Ascending aorta (tissue), 2 donors: ENCODE measurements at regions not wholly inside any gene's neighbourhood (a gene's known extent, or its start where the extent isn't known, plus 50 kb on each side); places are given as distances from the start of the nearest gene placed in this dataset.
"Not testable (repeated sequence)": the region's sequence is repeated elsewhere in the genome, so short reads cannot be mapped to it uniquely, and the experiment has no call there.

Source experiments
- DNase-seq, 2 donors: peaks; one replicate each; pipeline ENCODE4 v3.0.0-alpha.2; 2019; ENCODE audit warnings: low spot score in 2 of 2
- H3K27ac ChIP-seq, 2 donors: fragments of 200-600 bp; sonication (generic); one replicate each; pipeline ENCODE4 v1.5.1; 2016 to 2017; ENCODE audit warnings: mild to moderate bottlenecking in 1 of 2
- H3K27me3 ChIP-seq: fragments of 200-600 bp; sonication (generic); one replicate; pipeline ENCODE4 v1.5.1; 2017
- H3K36me3 ChIP-seq, 2 donors: fragments of 200-600 bp; sonication (generic); one replicate each; pipeline ENCODE4 v1.5.1; 2016
- H3K4me1 ChIP-seq, 2 donors: fragments of 200-600 bp; sonication (generic); one replicate each; pipeline ENCODE4 v1.5.1; 2016 to 2017; ENCODE audit warnings: mild to moderate bottlenecking in 1 of 2
- H3K4me3 ChIP-seq, 2 donors: fragments of 200-600 bp; sonication (generic); one replicate each; pipeline ENCODE4 v1.5.1; 2016 to 2017; ENCODE audit warnings: mild to moderate bottlenecking in 1 of 2
- H3K9me3 ChIP-seq, 2 donors: fragments of 200-600 bp; sonication (generic); one replicate each; pipeline ENCODE4 v1.5.1; 2016
- CTCF ChIP-seq, 3 experiments: fragments of 200-600 bp in 2 of 3; fragments of 450-650 bp in 1 of 3; sonication (generic) in 2 of 3; IDR thresholded peaks; one replicate each; pipeline ENCODE4 v1.5.1; 2016 to 2019; ENCODE audit warnings: antibody characterized with exemption in 3 of 3, mild to moderate bottlenecking in 1 of 3, moderate library complexity in 1 of 3
- intact Hi-C: fragments of 100-400 bp; cut with DNase I; formaldehyde crosslinking; loops from one replicate; pipeline ENCODE4 v1.15.1; 2023

GRCh38 chrX:130555757-130556156 is 154.0 kb downstream of the RBMX2 start:
- no peak for TF ChIP-seq CTCF (IDR thresholded peaks at IDR 0.05)
- Histone ChIP-seq H3K27me3 (no peaks in the 10 kb centered on the region), H3K4me3 (no peak overlapping the region), H3K36me3 (no peaks in the 10 kb centered on the region), H3K4me1 (no peaks in the 10 kb centered on the region), H3K27ac (no peak overlapping the region), H3K9me3 (no peaks in the 10 kb centered on the region)
- no peak for DNase-seq
- intact Hi-C loops = no loop called here

- Histone ChIP-seq H3K36me3 (no peaks in the 10 kb centered on the region), H3K9me3 (no peaks in the 10 kb centered on the region), H3K27me3 (no peaks in the 10 kb centered on the region), H3K4me3 (no peak overlapping the region), H3K27ac (no peak overlapping the region), H3K4me1 (no peaks in the 10 kb centered on the region)
- no peak for TF ChIP-seq CTCF (IDR thresholded peaks at IDR 0.05)
- intact Hi-C loops = no loop called here
- no peak for DNase-seq
Measured at GRCh38 chrX:130556951-130557350, 155.2 kb downstream of the RBMX2 start.

GRCh38 chrX:130560544-130560943 is 158.8 kb downstream of the RBMX2 start:
- no peak for DNase-seq
- Histone ChIP-seq H3K27me3 (no peaks in the 10 kb centered on the region), H3K36me3 (no peaks in the 10 kb centered on the region), H3K27ac (no peak overlapping the region), H3K4me3 (no peak overlapping the region), H3K4me1 (no peaks in the 10 kb centered on the region), H3K9me3 (no peaks in the 10 kb centered on the region)
- TF ChIP-seq CTCF (IDR thresholded peaks at IDR 0.05) = no peak
- intact Hi-C loops = no loop called here

GRCh38 chrX:130561930-130562329 is 160.1 kb downstream of the RBMX2 start:
- Histone ChIP-seq H3K36me3 (no peaks in the 10 kb centered on the region), H3K4me1 (no peaks in the 10 kb centered on the region), H3K27ac (no peak overlapping the region), H3K9me3 (no peaks in the 10 kb centered on the region), H3K27me3 (no peaks in the 10 kb centered on the region), H3K4me3 (no peak overlapping the region)
- no peak for TF ChIP-seq CTCF (IDR thresholded peaks at IDR 0.05)
- intact Hi-C loops = no loop called here
- DNase-seq = no peak

- intact Hi-C loops = no loop called here
- no peak for DNase-seq
- Histone ChIP-seq H3K27me3 (no peaks in the 10 kb centered on the region), H3K4me3 (no peak overlapping the region), H3K27ac (no peak overlapping the region), H3K4me1 (no peaks in the 10 kb centered on the region), H3K36me3 (no peaks in the 10 kb centered on the region), H3K9me3 (no peaks in the 10 kb centered on the region)
- no peak for TF ChIP-seq CTCF (IDR thresholded peaks at IDR 0.05)
Measured at GRCh38 chrX:130563476-130563875, 161.7 kb downstream of the RBMX2 start.

GRCh38 chrX:130566028-130566683 is 164.4 kb downstream of the RBMX2 start:
- intact Hi-C loops = no loop called here
- Histone ChIP-seq H3K27me3 (no peaks in the 10 kb centered on the region), H3K27ac (no peak overlapping the region), H3K36me3 (no peaks in the 10 kb centered on the region), H3K4me1 (no peaks in the 10 kb centered on the region), H3K9me3 (no peaks in the 10 kb centered on the region), H3K4me3 (no peak overlapping the region)
- no peak for DNase-seq
- no peak for TF ChIP-seq CTCF (IDR thresholded peaks at IDR 0.05)

- H3K4me1 ChIP-seq, intact Hi-C loops, DNase-seq, H3K9me3 ChIP-seq, H3K27me3 ChIP-seq, H3K27ac ChIP-seq, H3K4me3 ChIP-seq, H3K36me3 ChIP-seq: not testable (repeated sequence)
Measured at GRCh38 chrX:130573030-130573429, 171.2 kb downstream of the RBMX2 start.
